ENCODE measurements at regions not wholly inside any gene's neighbourhood (a gene's known extent, or its start where the extent isn't known, plus 50 kb on each side); places are given as distances from the start of the nearest gene placed in this dataset.

- no peak for TF ChIP-seq CTCF (IDR thresholded peaks at IDR 0.05)
- TF ChIP-seq POLR2A (IDR thresholded peaks at IDR 0.05) = no peak
Measured at GRCh38 chr14:57139173-57139572, 129.5 kb downstream of the EXOC5 start.
